Inferior parietal cortex (tissue), 1 donor: ENCODE measurements at regions not wholly inside any gene's neighbourhood (a gene's known extent, or its start where the extent isn't known, plus 50 kb on each side); places are given as distances from the start of the nearest gene placed in this dataset.

ENCODE experiments used
- DNase-seq: peaks from one replicate; pipeline ENCODE4 v3.0.0-alpha.2; 2016; ENCODE audit errors: extremely low spot score

DNA sequence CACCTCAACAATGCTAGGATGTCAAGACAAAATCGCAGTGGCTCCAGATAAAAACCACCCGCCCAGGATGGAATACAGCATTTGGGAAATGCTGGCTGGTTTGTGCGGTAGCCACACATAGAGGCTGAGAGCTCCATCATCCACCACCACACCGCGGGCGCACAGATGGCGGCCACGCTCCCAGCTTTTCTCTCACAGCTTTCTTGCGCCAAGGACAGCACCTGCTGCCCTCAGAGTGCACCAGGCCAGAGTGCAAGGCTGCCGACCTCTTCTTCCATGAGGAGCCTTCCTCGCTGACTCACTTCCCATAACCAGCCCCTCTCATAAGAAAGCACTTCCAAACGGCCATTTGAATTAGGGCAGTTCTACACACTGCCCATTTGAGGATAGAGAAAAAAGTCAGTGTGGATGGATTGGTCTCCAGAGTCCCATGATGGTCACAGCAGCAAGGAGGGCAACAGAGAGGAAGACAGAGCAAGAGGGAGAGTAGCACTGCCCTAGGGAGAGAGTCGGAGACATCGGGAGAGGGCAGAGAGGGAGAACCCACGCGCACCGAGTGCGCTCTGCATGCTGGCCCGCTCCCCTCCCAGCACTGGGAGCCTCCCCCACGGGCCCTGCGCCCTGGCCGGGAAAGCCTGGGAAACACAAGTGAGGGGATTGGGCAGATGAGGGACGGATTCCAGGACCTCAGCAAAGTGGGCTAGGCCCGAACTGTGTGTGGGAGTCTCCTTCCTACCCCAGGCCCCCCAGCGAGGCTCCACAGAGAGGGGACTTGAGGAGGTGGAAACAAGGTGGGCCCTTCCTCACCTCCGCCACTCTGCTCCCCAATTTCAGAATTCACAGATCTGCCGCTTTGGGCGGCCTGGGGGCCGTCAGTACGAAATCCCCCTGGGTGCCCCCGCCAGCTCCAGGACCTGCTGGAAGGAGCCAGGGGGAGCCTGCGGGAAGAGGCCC, 156.9 kb downstream of the USP12 start:
- no peak for DNase-seq

DNA sequence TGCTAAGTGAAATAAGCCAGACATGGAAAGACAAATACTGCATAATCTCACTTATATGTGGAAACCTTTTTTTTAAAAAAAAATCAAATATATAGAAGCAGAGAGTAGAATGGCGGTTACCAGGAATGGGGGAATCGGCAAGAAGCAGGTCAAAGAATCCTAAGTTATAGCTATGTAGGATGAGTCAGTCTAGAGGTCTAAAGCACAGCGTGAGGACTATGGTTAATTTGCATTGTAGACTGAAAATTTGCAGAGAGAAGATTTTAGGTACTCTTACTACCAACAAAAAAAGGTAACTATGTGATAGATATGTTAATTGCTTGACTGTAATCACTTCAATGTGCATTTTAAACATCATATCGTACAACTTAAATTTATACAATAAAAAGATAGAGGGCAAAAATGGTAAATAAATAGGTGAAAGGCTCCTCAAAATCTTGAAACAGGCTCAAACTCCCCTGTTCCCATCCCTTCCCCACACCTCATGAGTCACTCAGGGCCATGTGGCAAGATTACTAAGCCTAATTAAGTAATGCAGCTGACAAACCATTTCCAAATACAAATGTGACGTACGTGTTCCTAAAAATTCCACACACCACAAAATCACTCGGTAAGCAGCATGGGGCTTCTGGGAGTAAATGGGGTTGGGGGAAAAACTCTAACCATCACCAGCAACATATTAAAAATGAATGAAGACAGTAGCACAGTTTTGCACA, 159.0 kb downstream of the USP12 start:
- DNase-seq = no peak

DNA sequence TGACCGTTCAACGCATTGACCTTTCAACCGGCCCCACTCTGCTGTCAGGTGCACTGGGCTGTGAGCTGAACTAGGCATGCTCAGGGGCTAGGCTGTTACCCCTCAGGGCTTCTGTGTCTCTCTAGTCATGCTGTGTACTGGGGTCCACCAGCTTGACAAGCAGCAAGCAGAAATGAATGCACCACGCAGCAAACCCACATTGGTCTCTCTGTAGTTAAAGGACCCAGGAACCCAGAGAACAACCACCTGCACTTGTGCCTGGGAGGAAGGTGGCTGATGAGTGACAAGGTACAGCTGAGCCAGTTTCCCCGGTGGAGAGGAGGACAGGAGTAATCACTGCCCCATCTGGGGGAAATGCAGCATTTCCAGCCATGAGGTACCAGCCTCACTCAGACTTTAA, 159.9 kb downstream of the USP12 start:
- DNase-seq = no peak

DNA sequence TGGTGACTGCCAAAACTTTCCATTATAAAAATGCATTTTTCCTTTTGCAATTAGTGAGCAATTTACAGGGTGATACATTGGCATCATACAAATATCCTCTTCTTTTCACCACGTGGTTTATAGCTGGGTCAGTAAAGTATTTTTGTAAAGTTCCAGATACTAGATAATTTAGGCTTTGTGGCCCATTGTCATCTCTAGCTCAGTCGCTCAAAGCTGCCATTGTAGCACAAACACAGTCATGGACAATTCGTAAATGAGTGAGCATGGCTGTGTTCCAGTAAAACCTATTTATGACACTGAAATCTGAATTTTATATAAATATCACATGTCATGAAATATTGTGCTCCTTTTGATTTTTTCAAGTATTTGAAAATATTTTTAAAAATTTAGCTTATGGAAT, 162.9 kb downstream of the USP12 start:
- DNase-seq = peak; percentile 43

DNA sequence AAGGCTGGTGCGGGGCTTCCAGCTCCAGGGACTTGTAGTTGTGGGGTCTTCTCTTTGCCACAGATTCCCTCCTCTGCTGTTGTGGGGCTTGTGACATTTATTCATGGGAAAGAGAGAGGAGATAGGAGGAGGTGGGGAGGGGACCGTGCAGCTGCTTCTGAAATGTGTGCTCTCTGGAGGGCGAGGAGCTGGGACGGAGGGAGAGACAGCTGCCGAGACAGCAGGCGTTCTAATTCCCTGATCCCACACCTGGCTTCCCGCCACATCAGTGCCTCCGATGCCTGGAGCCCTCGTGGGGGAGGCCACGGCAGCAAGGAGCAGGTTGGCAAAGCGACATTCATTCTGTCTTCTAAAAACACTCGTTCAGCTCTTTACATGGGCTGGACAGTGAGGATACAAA, 164.4 kb downstream of the USP12 start:
- DNase-seq = no peak

DNA sequence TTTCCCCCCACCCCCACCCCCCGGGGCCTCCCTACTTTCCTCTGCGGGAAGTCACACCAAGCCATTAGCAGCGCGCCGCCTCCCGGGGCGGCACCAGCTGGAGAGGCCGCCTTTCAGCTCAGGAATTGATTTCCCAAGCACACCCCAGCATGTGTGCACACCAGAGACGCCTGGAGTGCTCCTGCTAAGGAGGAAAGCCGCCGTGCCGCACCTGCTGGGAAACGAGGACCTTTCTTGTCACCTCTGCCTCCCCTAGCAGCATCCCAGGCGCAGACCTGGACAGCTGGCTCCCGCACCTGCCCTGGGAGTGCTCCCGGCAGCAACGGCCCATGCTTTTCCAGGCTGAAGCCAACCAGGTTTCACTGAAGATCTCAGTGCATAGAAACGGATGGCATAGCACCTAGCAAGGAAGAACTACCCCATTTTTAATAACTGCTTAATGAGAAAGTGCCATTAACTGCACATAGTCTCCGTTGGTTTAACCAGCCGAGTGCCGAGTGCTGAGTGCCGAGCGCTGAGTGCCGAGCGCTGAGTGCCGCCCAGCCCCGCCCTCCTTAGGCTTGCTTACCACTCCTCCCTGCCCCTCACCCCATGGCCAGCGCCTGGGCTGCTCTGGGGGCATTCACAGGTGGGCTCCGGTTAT, 165.0 kb downstream of the USP12 start:
- peak; percentile 62 for DNase-seq

DNA sequence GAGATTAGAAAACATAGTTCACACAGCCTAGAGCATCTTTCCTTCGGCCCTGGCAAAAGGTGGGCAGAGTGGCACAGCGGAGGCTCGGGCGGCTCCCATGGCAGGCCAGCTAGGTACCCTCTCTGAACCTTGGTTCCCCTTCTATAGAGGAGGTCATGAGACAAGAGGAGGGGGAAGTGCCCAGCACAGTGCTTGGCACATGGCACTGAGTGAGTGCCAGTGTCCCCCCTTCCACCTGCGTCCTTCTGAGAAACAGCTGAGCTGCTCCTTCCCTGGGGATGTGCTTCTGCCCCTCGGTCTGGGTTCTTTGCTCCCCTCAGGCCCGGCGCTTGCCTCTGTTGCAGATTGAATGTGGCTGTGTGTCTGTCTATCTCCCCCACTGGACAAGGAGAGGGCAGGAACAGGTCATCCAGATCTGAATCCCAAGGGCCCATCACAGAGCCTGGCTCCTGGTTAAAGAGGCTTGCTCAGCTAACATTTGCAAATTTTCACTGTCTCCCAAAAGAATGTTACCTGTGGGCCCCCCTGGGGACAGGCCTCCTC, 165.6 kb downstream of the USP12 start:
- no peak for DNase-seq

DNA sequence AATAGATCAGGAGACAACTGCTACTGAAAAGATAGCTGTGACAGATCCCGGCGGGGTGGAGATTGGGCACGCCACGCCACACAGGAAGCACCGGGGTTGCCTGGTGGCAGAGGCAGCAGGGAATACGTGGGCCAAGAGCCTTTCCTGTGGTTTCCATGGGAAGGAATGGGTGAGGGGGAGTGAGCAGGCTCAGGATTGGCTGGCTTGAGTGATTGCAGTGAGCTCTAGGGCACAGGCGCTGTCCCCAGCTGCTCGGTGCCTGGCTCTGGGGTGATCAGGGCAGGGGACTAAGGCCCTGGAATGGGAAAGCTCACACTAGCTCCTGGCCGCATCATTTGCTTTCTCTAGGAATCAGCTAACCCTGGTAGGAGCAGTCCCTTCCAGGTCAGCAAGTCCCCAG, 166.1 kb downstream of the USP12 start:
- DNase-seq = peak; percentile 48

DNA sequence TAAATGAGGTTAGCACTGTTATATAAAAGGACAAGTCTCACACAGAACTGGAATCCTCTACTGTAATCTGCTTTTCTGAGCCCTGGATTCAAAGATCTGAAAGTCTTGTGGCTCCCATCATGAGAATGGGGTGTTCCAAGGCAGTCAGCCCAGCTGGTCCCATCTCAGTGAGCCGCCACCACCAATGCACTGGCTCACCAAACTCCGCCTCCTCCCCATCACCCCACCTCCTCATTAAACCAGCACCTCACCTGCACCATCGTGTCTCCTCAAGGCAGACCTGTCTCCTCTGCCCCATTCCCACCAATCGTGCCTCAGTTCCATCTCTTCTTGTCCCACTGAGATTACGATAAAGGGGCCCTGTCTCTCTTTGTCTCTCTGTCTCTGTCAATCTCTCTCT, 166.7 kb downstream of the USP12 start:
- no peak for DNase-seq

DNA sequence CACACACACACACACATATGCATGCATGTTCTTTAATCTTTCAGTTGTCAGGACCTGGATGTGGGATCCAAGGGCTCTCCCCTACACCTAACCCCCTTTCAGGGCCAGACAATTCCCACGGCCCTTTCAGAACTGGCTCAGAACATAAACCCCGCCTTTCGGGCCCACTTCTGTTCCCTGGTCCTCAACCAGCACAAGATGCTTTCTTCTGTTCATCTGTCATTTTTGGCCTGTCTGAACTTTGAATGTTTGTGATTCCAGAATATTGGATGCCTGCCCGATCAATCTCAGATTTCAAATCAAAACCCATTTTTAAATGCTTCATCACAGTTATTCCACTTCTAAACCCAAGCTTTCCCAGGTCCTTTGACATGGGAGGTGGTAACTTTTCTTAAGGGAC, 167.3 kb downstream of the USP12 start:
- no peak for DNase-seq

DNA sequence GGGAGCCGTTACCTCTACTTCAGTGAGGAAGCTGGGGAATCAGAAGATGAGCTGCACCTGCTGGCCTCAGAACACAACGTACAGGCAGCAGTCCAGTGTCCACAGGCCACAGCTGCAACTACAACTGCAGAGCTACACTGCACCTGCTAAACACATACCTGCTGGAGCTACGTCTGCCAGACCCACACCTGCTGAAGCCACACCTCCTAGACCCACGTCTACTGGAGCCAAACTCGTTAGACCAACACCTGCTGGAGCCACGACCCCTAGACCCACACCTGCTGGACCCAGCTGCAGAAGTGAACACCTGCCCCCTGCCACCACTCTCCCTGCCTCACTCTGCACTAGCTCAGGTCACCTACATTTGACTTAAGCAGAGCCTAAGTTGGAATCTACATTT, 169.9 kb downstream of the USP12 start:
- DNase-seq = no peak

DNA sequence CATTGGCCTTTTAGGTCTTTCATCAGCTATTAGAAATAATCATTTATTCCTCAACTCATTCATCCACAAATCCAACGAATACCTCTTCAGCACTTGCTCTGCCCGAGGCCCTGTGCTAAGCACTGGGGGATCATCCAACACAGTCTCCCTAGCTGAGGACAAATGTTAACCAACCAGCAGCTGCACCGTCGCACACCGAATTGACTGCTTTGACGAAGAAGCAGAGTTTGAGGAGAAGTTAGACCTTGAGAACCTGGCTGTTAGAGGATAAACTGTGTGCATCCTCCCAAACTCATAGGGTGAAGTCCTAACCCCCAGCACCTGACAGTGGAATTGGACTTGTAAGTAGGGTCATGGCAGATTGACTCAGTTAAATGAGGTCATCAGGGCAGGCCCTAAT, 170.9 kb downstream of the USP12 start:
- no peak for DNase-seq

DNA sequence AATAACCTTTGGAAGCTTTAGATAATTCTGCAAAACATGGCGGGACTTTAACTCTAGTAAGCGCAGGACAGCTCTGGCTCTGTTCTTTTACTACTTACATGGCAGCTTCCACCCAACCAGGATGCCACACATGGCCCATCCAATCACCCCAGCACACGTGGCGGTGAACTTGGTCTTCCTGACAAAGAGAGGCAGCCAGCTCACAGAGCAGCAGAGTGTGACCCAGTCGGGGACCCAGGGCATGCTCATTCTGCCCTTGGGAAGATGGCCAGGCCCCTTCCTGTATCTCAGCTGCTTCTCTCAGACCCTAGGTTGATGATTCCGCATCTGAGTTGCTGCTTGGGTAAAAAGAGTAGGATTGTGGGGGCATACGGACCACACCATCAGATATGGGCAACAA, 172.1 kb downstream of the USP12 start:
- DNase-seq = no peak

DNA sequence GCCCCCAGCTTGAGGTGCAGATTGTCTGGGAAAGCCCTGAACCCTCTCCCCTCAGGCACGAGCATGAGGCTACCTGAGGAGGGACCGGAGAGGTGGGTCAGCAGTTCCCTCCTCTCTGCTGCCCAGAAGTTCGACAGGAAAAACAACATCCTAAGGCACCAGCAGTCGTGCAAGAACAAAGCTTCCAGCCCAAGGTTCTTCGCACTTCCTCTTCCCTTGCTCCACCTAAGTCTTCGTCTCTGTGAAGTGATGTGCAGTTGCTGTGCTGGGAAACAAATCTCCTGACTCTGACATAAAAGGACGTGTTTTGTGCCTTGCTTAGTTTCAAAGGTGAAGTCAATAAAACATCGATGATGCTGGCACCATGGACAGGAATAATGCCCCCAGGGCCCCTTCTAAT, 173.3 kb downstream of the USP12 start:
- no peak for DNase-seq

DNA sequence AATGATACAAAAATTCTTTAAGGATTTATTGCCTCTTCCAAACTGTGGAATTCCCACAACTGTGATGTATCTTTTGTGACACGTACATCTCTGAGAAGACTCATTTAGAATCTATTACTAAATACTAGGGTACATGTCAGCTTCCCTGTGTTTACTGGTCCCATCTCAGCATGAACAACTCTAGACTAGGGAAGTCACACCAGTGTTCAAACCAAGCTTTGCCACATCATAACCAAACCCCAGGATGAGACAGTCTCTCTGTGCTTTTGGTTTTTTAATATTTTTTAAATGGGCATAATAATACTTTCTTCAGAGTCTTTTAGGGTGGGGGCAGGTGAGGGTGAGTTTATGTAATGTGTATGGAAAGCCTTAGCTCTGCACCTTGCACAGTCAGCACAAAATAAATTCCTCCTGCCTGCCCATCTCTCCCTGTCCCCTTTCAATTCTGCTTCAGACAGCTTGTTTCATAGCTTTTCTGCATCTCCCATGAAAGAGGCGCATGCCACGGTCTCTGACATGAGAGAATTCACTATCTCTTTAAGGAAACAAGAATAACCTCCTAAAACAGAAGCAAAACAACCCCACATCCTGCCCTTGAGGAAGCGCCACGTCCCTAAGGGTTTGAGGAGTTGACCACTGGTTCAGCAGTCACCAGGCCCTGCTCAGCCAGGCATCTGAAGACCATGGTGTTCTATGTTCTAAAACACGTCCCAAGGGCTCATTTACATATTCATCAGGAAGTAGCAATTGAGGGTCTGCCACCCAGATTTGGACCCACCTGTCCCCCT, 174.5 kb downstream of the USP12 start:
- DNase-seq = no peak

DNA sequence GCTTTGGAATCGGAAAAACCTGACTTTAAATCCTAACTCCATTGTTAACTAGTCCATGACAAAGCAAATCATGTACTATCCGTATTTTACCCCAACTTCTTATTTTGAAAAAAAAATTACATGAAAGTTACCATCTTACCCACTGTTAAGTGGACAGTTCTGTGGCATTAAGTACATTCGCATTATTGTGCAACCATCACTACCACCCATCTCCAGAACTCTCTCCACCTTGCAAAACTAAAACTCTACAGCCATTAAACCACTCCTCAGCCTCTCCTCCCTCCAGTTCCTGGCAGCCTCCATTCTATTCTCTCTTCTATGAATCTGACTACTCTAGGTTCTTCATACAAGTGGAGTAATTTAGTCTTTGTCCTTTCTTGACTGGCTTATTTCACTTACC, 176.5 kb downstream of the USP12 start:
- DNase-seq = no peak

DNA sequence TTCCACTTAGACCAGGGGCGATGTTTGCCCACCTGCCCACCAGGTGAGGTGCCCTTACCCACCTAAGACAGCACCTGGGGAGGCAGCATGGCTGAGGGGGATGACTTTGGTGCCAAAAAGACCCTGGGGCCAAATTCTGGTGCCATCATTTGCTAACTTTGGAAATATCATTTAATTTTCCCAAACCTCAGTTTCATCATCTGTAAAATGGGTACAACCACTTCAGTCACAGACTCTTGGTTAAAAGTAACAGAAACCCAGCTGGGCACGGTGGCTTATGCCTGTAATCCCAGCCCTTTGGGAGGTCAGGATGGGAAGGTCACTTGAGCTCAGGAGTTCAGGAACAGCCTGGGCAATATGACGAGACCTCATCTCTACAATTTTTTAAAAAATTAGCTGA, 177.8 kb downstream of the USP12 start:
- DNase-seq = no peak

DNA sequence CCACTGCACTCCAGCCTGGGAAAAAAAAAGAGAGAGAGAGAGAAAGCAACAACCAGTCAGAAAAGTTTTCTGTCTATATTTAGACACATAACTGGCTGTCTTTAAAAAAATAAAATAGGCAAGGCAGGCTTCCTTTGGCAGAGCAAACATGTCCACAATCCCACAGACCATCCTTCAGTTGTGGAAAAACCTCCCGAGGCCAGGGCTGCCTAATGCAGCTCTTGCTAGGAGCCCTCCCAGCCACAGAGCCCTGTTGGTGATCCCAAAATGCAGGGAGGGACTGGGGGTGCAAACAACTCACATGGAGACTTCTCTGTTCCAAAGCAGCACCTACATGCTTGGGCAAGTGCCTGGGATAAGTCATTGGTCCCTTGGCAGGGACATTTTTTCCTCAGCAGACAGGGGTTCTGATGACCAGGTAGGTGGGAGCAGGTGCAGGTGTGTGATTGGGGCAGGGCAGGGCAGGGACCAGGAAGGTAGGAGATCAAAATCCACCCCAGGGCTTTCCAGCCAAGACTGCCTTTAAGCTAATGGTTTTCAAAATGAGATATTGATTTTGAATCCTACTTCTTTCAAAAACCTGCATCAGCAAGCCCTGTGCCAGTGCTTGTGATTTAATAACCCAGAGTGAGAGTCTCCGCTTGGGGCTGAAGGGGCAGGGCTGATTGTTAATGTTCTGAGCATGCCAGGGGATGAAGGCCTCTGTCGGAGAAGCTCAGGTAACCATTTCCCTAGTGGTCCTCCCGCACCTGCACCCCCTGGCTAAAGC, 178.5 kb downstream of the USP12 start:
- no peak for DNase-seq

DNA sequence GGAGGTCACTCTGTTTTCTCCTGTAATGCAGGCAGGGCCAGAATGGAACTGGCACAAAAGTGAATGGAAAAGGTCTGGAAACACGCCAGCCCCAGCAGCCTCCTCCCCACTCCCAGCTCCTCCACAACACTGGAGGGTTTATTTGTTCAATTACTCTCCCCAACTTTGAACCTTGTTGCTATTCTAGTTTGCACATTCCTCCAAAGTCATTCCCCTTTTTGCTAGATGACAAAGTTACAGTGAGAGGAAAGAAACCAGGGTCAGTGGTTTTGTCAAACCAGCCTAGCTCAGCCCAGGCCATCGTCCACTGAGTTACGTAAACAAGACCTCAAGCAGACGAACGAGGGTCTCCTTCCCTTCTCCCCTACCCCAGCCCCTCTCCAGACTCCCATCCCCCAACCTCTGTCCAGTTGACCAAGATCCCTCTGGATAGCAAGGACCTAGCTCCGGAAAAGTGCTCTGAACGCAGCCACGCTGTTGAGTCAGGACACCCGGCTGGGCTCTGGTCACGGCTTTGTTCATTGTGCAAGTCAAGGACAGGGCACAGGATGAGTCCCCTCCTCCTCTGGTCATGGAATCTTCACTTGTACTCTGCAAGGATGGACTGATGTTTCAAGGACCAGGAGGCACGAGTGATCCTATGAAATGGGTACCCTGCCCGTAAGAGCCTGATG, 180.0 kb downstream of the USP12 start:
- DNase-seq = peak; percentile 73
